SK-N-SH treated with all-trans-retinoic acid at 6 μM for 48 hours (cell line): ENCODE measurements at regions not wholly inside any gene's neighbourhood (a gene's known extent, or its start where the extent isn't known, plus 50 kb on each side); places are given as distances from the start of the nearest gene placed in this dataset.
"Not testable (repeated sequence)": the region's sequence is repeated elsewhere in the genome, so short reads cannot be mapped to it uniquely, and the experiment has no call there.

Experiments
- BACH2 ChIP-seq: fragments of 250-450 bp; sonication (Bioruptor Pico); IDR thresholded peaks from 2 replicates; pipeline ENCODE4 v1.9.0; 2021; ENCODE audit warnings: mild to moderate bottlenecking, borderline replicate concordance
- CSDC2 ChIP-seq: fragments of 250-450 bp; sonication (Bioruptor Pico); IDR thresholded peaks from 2 replicates; pipeline ENCODE4 v1.5.0; 2020; ENCODE audit warnings: mild to moderate bottlenecking, moderate library complexity
- ESRRG ChIP-seq: fragments of 250-450 bp; sonication (Bioruptor Pico); IDR thresholded peaks from 2 replicates; pipeline ENCODE4 v1.6.1; 2021; ENCODE audit warnings: mild to moderate bottlenecking
- GLIS3 ChIP-seq: fragments of 250-450 bp; sonication (Bioruptor Pico); IDR thresholded peaks from 2 replicates; pipeline ENCODE4 v1.5.0; 2020; ENCODE audit warnings: mild to moderate bottlenecking, moderate library complexity
- ISL1 ChIP-seq: fragments of 250-450 bp; sonication (Bioruptor Pico); IDR thresholded peaks from 2 replicates; pipeline ENCODE4 v2.1.2; 2022; ENCODE audit warnings: mild to moderate bottlenecking, moderate library complexity
- RARB ChIP-seq: fragments of 250-450 bp; sonication (Bioruptor Pico); IDR thresholded peaks from 2 replicates; pipeline ENCODE4 v1.8.0; 2021; ENCODE audit warnings: mild to moderate bottlenecking, moderate library complexity
- TCF4 ChIP-seq: fragments of 250-450 bp; sonication (Bioruptor Pico); IDR thresholded peaks from 2 replicates; pipeline ENCODE4 v1.8.0; 2021; ENCODE audit warnings: mild to moderate bottlenecking, moderate library complexity, borderline replicate concordance
- TOX ChIP-seq: fragments of 250-450 bp; sonication (Bioruptor Pico); IDR thresholded peaks from 2 replicates; pipeline ENCODE4 v1.8.0; 2021; ENCODE audit warnings: mild to moderate bottlenecking, moderate library complexity, borderline replicate concordance
- ZC3H10 ChIP-seq: fragments of 250-450 bp; sonication (Bioruptor Pico); IDR thresholded peaks from 2 replicates; pipeline ENCODE4 v1.5.1; 2021; ENCODE audit warnings: mild to moderate bottlenecking, moderate library complexity
- TF ChIP-seq, protein P1 (sequence below): fragments of 250-450 bp; sonication (Bioruptor Pico); IDR thresholded peaks from 2 replicates; pipeline ENCODE4 v1.8.0; 2021; ENCODE audit warnings: low read depth, mild to moderate bottlenecking, moderate library complexity, borderline replicate concordance
- TF ChIP-seq, protein P2 (sequence below): fragments of 250-450 bp; sonication (Bioruptor Pico); IDR thresholded peaks from 2 replicates; pipeline ENCODE4 v1.8.0; 2020; ENCODE audit warnings: mild to moderate bottlenecking, moderate library complexity, borderline replicate concordance
- TF ChIP-seq, protein P3 (sequence below): fragments of 250-450 bp; sonication (Bioruptor Pico); IDR thresholded peaks from 2 replicates; pipeline ENCODE4 v1.5.1; 2021; ENCODE audit warnings: mild to moderate bottlenecking, moderate library complexity
- TF ChIP-seq, protein P4 (sequence below): fragments of 250-450 bp; sonication (Bioruptor Pico); IDR thresholded peaks from 2 replicates; pipeline ENCODE4 v1.5.0; 2020; ENCODE audit warnings: mild to moderate bottlenecking, moderate library complexity

DNA sequence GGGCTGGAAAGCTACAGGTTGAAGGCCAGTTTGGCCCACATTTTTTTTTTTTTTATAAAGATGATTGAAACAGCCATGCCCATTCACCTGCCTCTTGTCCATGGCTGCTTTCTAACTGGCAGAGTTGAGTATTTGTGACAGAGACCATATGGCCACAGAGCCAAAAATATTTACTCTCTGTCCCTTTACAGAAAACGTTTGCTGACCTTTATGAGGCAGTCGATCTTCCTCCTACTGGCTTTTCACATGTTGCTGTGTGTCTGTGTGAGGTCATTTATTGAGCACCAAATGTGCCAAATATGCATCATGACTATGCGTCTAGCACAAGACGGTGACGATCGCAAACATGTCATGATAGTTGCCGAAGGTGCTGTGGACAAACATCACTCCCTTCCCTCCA lies 200.6 kb upstream of the FRG1 start:
- TF ChIP-seq, protein P1, sequence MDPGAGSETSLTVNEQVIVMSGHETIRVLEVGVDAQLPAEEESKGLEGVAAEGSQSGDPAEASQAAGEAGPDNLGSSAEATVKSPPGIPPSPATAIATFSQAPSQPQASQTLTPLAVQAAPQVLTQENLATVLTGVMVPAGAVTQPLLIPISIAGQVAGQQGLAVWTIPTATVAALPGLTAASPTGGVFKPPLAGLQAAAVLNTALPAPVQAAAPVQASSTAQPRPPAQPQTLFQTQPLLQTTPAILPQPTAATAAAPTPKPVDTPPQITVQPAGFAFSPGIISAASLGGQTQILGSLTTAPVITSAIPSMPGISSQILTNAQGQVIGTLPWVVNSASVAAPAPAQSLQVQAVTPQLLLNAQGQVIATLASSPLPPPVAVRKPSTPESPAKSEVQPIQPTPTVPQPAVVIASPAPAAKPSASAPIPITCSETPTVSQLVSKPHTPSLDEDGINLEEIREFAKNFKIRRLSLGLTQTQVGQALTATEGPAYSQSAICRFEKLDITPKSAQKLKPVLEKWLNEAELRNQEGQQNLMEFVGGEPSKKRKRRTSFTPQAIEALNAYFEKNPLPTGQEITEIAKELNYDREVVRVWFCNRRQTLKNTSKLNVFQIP (CRISPR knock-in tag), result not testable (repeated sequence)
- not testable (repeated sequence) for TF ChIP-seq RARB (CRISPR knock-in tag); TCF4 (CRISPR knock-in tag); CSDC2 (CRISPR knock-in tag); ESRRG (CRISPR knock-in tag); ZC3H10 (CRISPR knock-in tag); TOX (CRISPR knock-in tag); BACH2; ISL1 (CRISPR knock-in tag); GLIS3 (CRISPR knock-in tag)
- TF ChIP-seq, protein P2, sequence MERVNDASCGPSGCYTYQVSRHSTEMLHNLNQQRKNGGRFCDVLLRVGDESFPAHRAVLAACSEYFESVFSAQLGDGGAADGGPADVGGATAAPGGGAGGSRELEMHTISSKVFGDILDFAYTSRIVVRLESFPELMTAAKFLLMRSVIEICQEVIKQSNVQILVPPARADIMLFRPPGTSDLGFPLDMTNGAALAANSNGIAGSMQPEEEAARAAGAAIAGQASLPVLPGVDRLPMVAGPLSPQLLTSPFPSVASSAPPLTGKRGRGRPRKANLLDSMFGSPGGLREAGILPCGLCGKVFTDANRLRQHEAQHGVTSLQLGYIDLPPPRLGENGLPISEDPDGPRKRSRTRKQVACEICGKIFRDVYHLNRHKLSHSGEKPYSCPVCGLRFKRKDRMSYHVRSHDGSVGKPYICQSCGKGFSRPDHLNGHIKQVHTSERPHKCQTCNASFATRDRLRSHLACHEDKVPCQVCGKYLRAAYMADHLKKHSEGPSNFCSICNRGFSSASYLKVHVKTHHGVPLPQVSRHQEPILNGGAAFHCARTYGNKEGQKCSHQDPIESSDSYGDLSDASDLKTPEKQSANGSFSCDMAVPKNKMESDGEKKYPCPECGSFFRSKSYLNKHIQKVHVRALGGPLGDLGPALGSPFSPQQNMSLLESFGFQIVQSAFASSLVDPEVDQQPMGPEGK, result not testable (repeated sequence)
- TF ChIP-seq, protein P3, sequence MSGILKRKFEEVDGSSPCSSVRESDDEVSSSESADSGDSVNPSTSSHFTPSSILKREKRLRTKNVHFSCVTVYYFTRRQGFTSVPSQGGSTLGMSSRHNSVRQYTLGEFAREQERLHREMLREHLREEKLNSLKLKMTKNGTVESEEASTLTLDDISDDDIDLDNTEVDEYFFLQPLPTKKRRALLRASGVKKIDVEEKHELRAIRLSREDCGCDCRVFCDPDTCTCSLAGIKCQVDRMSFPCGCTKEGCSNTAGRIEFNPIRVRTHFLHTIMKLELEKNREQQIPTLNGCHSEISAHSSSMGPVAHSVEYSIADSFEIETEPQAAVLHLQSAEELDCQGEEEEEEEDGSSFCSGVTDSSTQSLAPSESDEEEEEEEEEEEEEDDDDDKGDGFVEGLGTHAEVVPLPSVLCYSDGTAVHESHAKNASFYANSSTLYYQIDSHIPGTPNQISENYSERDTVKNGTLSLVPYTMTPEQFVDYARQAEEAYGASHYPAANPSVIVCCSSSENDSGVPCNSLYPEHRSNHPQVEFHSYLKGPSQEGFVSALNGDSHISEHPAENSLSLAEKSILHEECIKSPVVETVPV (CRISPR knock-in tag), result not testable (repeated sequence)
- TF ChIP-seq, protein P4, sequence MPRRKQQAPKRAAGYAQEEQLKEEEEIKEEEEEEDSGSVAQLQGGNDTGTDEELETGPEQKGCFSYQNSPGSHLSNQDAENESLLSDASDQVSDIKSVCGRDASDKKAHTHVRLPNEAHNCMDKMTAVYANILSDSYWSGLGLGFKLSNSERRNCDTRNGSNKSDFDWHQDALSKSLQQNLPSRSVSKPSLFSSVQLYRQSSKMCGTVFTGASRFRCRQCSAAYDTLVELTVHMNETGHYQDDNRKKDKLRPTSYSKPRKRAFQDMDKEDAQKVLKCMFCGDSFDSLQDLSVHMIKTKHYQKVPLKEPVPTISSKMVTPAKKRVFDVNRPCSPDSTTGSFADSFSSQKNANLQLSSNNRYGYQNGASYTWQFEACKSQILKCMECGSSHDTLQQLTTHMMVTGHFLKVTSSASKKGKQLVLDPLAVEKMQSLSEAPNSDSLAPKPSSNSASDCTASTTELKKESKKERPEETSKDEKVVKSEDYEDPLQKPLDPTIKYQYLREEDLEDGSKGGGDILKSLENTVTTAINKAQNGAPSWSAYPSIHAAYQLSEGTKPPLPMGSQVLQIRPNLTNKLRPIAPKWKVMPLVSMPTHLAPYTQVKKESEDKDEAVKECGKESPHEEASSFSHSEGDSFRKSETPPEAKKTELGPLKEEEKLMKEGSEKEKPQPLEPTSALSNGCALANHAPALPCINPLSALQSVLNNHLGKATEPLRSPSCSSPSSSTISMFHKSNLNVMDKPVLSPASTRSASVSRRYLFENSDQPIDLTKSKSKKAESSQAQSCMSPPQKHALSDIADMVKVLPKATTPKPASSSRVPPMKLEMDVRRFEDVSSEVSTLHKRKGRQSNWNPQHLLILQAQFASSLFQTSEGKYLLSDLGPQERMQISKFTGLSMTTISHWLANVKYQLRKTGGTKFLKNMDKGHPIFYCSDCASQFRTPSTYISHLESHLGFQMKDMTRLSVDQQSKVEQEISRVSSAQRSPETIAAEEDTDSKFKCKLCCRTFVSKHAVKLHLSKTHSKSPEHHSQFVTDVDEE, result not testable (repeated sequence)
